NCI-H1436 treated with DMSO at 0.1 percent for 48 hours (cell line): ENCODE measurements at regions not wholly inside any gene's neighbourhood (a gene's known extent, or its start where the extent isn't known, plus 50 kb on each side); places are given as distances from the start of the nearest gene placed in this dataset.

Source experiments
- DNase-seq: peaks from one replicate; lab custom pipeline; 2025; lab: John Stamatoyannopoulos, UW

DNA sequence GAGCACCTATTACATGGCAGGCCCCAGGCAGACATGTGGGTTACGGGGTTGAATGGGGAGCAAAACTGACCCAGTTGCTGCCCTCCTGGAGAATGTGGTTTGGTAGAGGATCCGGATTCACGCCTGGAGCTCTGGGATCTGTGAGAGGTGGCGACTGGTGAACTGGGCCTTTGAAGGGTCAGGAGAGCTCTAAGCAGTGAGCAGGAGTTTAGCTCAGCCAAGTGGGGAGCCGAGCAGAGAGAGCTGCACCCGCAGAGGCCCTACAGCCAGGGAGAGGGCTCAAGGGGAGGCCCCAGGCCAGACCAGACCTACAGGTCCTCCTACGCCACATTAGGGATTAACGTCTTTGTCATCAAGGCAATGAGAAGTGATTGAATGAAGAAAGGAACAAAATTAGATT is 179.8 kb upstream of the TLE3 start:
- no peak for DNase-seq

DNA sequence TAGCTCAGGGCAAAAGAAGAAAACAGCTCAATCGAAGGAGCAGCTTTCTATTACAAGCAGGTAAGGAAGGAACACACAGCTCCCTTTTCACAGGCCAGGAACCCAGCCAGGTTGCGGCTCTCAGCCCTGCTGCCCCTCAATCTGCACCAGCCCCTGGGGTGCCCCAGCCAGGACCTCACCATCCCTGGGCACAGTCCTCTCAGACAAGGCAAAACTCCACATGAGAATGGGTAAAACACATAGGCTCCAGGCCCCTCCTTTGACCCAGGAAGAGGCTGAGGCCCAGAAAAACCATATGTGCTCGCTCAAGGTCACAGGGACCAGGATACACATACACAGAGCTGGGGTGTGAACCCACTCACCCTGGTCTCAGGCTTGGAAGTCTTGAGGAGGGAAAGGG is 178.7 kb upstream of the TLE3 start:
- no peak for DNase-seq

- DNase-seq, result no peak
These were observed 177.9 kb upstream of the TLE3 start for GRCh38 chr15:70275461-70276138.

GRCh38 chr15:70274908-70275307 is 177.2 kb upstream of the TLE3 start:
- DNase-seq, result no peak

- no peak for DNase-seq
These were observed 176.7 kb upstream of the TLE3 start for GRCh38 chr15:70274255-70274880.

DNA sequence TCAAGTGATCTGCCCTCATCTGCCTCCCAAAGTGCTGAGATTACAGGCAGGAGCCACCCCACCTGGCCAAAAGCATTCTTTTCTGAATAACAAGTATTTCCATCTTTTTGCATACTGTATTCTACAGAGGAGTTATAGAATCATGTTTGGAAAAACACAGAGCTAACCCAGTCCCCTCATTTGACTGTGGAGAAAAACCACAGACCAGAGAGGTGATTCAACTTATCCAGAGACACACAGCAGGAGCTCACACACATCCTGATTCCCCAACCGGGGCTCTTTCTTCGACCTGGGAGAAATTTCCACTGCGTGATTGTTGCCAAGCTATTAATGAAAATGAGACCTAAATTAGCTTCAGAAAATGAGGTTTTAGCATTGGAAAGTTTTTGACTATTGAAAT is 176.1 kb upstream of the TLE3 start:
- DNase-seq, result no peak

- no peak for DNase-seq
These were observed 175.0 kb upstream of the TLE3 start for GRCh38 chr15:70272565-70273355.

DNA sequence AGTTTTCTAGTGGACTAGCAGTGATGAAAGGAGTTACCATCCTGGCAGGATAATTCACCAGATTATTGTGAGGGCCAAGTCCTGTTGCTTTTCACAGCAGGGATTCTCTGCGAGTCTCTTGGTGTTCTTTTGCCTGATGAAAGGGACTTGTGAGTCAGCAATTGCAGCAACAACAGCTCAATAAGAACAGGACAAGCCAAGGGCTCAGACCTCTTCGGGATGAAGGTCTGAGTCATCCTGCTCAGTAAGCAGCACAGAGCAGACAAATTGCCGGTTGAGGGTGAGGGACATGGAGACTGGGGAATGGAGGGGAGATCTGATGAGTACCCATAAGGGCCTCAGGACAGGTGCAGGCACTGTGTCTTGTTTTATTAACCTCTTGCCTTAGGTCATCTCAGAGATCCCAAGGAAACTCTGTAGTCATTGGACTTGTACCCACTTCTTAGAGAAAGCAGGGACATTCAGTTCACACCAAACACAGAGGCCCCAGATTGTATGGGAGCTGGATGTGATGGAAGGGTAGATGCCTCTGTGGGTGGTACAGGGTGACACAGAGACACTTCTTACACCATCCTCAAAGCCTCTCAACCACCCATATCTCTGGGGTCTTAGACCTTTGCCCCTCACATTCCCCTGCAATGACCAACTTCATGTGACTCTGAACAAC is 173.8 kb upstream of the TLE3 start:
- no peak for DNase-seq

DNA sequence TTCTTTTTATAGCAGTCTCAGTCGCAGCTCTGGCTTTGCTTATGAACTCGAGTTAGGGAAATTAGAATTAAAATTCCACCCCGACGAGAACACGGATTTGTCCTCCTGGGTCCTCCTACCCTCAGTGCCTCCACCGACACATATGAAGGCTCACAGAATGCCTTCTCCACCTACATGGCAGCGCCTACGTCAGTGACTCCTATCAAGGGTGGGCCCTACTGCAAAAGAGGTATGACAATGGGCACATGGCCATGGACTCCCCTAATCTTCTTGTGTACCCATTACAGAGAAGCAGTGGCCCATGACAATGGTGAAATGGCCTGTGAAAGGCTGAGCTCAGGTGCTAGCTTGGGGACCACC is 173.0 kb upstream of the TLE3 start:
- no peak for DNase-seq

GRCh38 chr15:70269991-70270751 is 172.5 kb upstream of the TLE3 start:
- no peak for DNase-seq

GRCh38 chr15:70269311-70269911 is 171.7 kb upstream of the TLE3 start:
- no peak for DNase-seq

GRCh38 chr15:70268698-70269251 is 171.1 kb upstream of the TLE3 start:
- no peak for DNase-seq

DNA sequence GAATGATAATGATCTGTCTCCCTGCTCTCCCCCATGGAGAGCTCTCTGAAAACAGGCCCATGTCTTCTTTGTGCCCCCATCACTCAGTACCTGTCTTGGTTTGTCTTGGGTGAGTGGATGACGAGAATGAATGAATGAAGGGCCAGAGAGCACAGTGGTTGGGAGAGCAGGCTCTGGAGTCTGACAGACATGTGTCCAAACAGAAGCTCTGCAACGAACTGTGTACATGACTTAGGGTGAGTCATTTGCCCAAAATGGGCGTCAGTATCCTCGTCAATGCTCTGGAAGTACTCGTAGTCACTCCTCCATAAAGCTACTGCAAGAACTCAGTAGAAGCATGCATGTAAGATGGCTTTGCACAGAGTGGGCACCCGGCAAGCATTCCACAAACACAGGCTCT is 170.2 kb upstream of the TLE3 start:
- no peak for DNase-seq

DNA sequence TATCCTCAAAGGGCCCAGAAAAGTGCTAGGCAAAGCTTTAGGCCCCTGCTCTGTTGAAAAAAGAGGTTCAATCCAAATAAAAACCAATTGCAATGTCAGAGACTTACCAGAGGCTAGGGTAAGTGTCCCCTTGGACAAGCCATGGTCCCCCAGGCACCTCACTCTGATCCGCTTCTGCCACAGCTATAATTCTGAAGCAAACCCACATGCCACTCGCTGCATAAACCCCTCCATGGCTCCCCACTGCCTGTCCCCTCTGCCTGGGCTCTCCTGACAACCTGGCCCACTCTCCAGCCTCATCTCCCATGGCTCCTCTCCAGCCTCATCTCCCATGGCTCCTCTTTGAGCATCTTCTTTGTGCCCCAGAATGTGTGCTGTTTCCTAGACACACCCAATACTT is 169.6 kb upstream of the TLE3 start:
- DNase-seq, result no peak

DNA sequence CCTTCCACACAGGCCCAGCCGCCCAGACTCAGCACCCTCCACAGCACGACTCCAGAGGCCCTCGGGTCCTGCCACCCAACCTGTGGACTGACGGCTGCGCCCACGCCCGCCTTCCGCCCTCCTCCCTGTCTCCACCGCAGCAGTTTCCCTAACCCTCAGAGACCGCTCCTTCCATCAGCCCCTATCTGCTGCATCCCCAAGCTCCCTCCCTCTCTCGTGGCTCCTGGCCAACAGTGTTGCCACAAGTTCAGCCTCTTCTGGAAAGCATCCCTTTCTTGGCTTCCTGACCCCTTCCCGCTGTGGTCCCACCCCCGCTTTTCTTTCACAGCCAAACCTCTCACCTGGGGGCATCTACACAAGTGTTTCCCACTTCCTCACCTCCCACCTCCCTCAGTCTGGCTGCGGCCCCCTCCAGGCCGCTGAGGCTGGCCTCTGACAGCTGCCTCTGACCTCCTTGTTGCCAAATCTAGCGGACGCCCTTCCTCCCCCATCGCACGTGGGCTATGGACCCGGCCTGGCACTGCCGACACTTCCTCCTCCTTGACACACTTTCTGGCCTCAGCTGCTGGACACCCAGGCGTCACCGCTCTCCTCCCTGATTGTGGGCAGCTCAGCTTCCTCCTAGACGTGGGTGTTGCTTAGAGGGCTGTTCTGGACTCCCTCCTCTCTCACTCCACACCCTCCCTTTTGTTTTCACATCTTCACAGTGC is 168.8 kb upstream of the TLE3 start:
- DNase-seq, result no peak

DNA sequence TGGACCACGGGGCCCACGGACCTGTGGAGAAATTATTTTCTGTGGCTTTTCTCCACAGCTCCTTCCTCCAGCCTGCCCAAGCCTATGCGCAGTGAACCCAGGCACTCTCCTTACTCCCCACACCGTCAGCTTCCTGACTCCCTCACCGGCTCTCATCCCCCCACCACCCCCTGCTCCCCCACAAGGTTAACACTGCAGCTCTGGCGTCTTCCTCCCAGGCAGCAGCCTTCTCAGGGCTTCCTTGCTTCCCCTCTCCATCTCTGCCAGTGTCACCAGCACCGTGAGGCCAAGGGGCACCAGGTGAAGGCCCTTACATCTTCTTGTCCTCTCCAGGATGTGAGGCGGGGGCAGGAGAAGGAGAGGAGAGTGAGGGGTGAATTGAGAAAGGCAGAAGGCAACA is 168.3 kb upstream of the TLE3 start:
- DNase-seq, result no peak

DNA sequence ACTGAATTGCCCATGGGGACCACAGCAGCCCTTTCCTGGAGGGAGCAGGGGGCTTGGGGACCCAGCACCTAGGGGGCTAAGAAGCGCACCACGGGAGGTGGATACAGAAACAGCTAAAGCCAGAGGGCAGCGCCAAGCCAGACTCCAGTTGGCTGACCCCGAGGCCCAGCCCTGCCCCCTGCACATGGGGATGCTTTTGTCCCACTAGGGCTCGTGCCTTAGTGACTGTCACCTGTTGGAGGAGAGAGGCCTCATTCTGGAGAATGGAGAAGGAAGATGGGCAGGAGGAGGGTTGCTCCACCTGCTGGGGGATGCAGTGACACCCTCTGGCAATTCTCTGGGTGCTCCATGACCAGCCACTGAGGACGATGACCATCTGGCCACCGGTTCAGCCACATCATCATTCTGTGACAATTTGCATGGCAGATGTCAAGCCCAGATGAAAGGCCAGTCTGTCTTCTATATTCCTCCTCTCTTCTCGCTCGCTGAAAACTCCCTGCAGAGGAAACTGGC is 167.8 kb upstream of the TLE3 start:
- DNase-seq, result no peak

DNA sequence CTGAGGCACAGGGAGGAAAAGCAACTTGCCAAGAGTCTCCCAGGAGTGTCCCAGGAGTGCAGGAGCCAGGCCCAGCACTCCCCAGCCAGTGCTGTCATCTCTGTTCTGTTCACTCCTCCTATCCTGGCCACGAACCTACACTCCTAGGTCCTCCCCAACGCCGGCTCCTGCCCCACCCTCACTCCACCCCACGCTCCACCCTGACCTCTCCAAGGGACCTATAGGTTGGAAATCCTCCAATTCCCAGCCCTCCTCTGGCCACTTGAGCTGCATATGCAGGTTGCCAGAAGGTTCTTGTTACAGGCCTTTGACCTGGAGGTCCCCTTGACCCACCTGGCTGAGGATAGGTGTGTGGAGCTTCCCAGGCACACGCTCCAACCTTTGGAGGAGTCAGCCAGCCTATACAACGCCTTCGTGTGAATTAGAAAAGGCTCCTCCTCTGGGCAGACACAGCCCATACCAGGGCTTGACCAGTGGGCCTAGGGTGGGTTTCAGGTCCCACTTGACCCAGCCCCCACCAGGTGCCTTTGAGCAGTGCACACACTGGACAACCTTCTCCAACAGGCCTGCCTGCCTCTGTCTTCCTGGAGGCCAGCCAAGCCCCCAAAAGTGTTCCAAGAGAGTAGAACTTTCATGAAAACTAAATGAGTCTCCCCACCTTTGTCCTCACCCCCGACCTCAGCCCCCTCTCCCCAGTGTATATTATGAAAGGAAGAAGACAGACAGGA is 167.2 kb upstream of the TLE3 start:
- no peak for DNase-seq

GRCh38 chr15:70264014-70264582 is 166.4 kb upstream of the TLE3 start:
- peak; percentile 41 for DNase-seq
